ENCODE measurements at regions not wholly inside any gene's neighbourhood (a gene's known extent, or its start where the extent isn't known, plus 50 kb on each side); places are given as distances from the start of the nearest gene placed in this dataset.

GRCh38 chr3:192001218-192001617, 540.3 kb downstream of the PYDC2 start:
- TF ChIP-seq CTCF (IDR thresholded peaks at IDR 0.05; ENCODE audit: insufficient read depth, low read depth, low read length) (no peak), EZH2 (IDR thresholded peaks at IDR 0.05; ENCODE audit: insufficient read depth, low read length) (no peak)
